PC-3 (cell line): ENCODE measurements at regions not wholly inside any gene's neighbourhood (a gene's known extent, or its start where the extent isn't known, plus 50 kb on each side); places are given as distances from the start of the nearest gene placed in this dataset.
"Not testable (repeated sequence)": the region's sequence is repeated elsewhere in the genome, so short reads cannot be mapped to it uniquely, and the experiment has no call there.

ENCODE experiments used
- ATAC-seq: fragments of 200-7000 bp; cut with Tn5 transposase; 2 replicates; pipeline ENCODE4 v1.9.1; 2020; ENCODE audit warnings: mild to moderate bottlenecking, moderate library complexity
- BruUV-seq: library from RNA; stranded (reverse); fragments of 400-500 nt; replicated peaks from 2 replicates; lab custom pipeline; 2021; lab: Mats Ljungman, UMichigan
- CTCF ChIA-PET: fragments of 300-600 bp; sonication (Branson Sonifier 250); formaldehyde crosslinking; loops from one replicate; lab custom pipeline; 2022; ENCODE audit warnings: antibody characterized with exemption; lab: Charles Lee
- POLR2A ChIA-PET: fragments of 300-600 bp; sonication (Branson Sonifier 250); formaldehyde crosslinking; loops from one replicate; lab custom pipeline; 2022; ENCODE audit warnings: antibody characterized with exemption; ENCODE audit not compliant: unreplicated experiment; lab: Charles Lee
- DNase-seq: peaks from one replicate; pipeline ENCODE4 v3.0.0-alpha.2; 2015
- H2AFZ ChIP-seq: fragments of 300-600 bp; sonication (generic); 2 replicates; pipeline ENCODE4 v1.6.0; 2016; ENCODE audit warnings: antibody characterized with exemption, low read length
- H3F3A ChIP-seq: fragments of 300-600 bp; sonication (generic); one replicate; pipeline ENCODE4 v1.6.0; 2017; ENCODE audit warnings: antibody characterized with exemption, low read length, control low read depth, mild to moderate bottlenecking; ENCODE audit not compliant: unreplicated experiment
- H3K27ac ChIP-seq: fragments of 300-600 bp; sonication (generic); 2 replicates; pipeline ENCODE4 v1.5.1; 2016; ENCODE audit warnings: mild to moderate bottlenecking, low read length
- H3K27me3 ChIP-seq: fragments of 300-600 bp; sonication (generic); 2 replicates; pipeline ENCODE4 v1.6.1; 2016; ENCODE audit warnings: low read length, mixed read lengths
- H3K36me3 ChIP-seq: fragments of 300-600 bp; sonication (generic); 2 replicates; pipeline ENCODE4 v1.6.1; 2016; ENCODE audit warnings: low read depth, mixed run types, low read length, mixed read lengths
- H3K4me1 ChIP-seq: fragments of 300-600 bp; sonication (generic); 2 replicates; pipeline ENCODE4 v1.5.1; 2016; ENCODE audit warnings: low read length; ENCODE audit not compliant: insufficient read depth
- H3K4me2 ChIP-seq: fragments of 300-600 bp; sonication (generic); 2 replicates; pipeline ENCODE4 v1.6.0; 2016; ENCODE audit warnings: low read length
- H3K4me3 ChIP-seq: fragments of 300-600 bp; sonication (generic); 2 replicates; pipeline ENCODE4 v1.5.1; 2016; ENCODE audit warnings: mild to moderate bottlenecking, low read length, mixed read lengths
- H3K79me2 ChIP-seq: fragments of 300-600 bp; sonication (generic); 2 replicates; pipeline ENCODE4 v1.6.1; 2017; ENCODE audit warnings: low read length, mixed read lengths
- H3K9ac ChIP-seq: fragments of 300-600 bp; sonication (generic); 2 replicates; pipeline ENCODE4 v1.6.0; 2016; ENCODE audit warnings: mild to moderate bottlenecking, low read length
- H3K9me2 ChIP-seq: fragments of 300-600 bp; sonication (generic); replicated peaks from 2 replicates; pipeline ENCODE4 v1.6.1; 2016; ENCODE audit warnings: mixed run types, low read length, mixed read lengths
- H3K9me3 ChIP-seq: fragments of 300-600 bp; sonication (generic); 2 replicates; pipeline ENCODE4 v1.6.1; 2016; ENCODE audit warnings: low read length, mixed read lengths
- H4K20me1 ChIP-seq: fragments of 300-600 bp; sonication (generic); 2 replicates; pipeline ENCODE4 v1.6.1; 2016; ENCODE audit warnings: low read length, mixed read lengths
- EZH2 ChIP-seq: fragments of 300-600 bp; sonication (generic); IDR thresholded peaks from one replicate; pipeline ENCODE4 v1.6.1; 2017; ENCODE audit warnings: antibody characterized with exemption, mild to moderate bottlenecking, low read length; ENCODE audit not compliant: unreplicated experiment
- EZH2phosphoT487 ChIP-seq: fragments of 300-600 bp; sonication (generic); IDR thresholded peaks from 2 replicates; pipeline ENCODE4 v1.6.1; 2018; ENCODE audit warnings: mild to moderate bottlenecking, antibody characterized with exemption, low read length, borderline replicate concordance
- intact Hi-C: fragments of 100-400 bp; cut with micrococcal nuclease; formaldehyde crosslinking; loops from 2 replicates; pipeline ENCODE4 v1.9.0; 2023
- TF ChIP-seq, protein P1 (sequence below): fragments of 300-600 bp; sonication (generic); conservative IDR thresholded peaks from 2 replicates; pipeline ENCODE4 v1.5.1; 2017; ENCODE audit warnings: antibody characterized with exemption, low read depth, mild to moderate bottlenecking, low read length

DNA sequence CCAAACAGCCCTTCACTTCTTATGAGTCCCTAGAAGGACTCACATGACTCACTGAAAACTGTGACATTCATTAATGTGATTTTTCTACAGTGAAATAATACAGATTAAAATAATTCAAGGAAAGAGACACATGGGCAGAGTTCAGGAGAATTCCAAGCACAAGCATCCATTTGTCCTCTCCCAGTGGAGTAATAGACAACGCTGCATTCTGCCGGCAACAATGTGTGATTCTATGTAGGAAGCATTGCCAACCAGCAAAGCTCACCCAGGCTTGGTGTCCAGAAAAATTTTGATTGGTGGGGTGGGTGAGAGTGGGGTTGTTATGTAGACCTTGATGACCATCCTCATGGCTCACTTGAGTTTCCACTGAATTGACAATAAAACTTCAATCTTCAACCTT lies 123.9 kb downstream of the VPREB1 start:
- no TSS peak for BruUV-seq
- CTCF ChIA-PET = no interaction called here

DNA sequence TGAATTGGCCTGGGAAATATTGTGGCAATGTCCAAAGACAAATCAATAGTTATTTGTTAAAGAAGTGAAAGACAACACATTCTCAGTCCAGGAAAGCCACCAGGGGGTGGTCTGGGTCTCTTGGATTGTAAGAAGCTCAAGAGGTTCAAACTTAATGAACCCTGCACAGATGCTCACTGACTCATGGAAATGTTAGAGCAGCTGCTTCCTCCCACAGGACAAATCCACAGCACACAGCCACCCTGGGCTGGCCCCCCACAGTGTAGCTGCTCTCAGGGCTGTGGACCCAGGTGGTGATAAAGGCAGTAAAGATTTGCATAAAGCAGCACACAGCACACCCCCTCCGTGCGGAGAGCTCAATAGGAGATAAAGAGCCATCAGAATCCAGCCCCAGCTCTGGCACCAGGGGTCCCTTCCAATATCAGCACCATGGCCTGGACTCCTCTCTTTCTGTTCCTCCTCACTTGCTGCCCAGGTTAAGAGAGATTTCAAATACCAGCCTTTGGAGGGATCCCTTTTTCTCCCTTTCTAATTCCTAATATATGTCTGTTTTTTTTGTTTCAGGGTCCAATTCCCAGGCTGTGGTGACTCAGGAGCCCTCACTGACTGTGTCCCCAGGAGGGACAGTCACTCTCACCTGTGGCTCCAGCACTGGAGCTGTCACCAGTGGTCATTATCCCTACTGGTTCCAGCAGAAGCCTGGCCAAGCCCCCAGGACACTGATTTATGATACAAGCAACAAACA lies 124.8 kb downstream of the VPREB1 start:
- intact Hi-C loops, POLR2A ChIA-PET, H3F3A ChIP-seq, H3K4me2 ChIP-seq, ATAC-seq, H3K4me1 ChIP-seq, H3K36me3 ChIP-seq, H3K79me2 ChIP-seq, BruUV-seq, H4K20me1 ChIP-seq, DNase-seq, H3K9me2 ChIP-seq, H3K9me3 ChIP-seq, H3K27ac ChIP-seq, H2AFZ ChIP-seq, H3K4me3 ChIP-seq, CTCF ChIA-PET, H3K9ac ChIP-seq: not testable (repeated sequence)
- peaks cover 34% of the 10 kb centered on the region for H3K27me3 ChIP-seq

More for the DNA sequence above, 123.9 kb downstream of the VPREB1 start:
- DNase-seq (no peak), ATAC-seq (no peak)
- peaks cover 27% of the 10 kb centered on the region for H3K27me3 ChIP-seq
- H3K4me2 ChIP-seq = no peak overlapping the region
- H3K9me3 ChIP-seq = no peaks in the 10 kb centered on the region
- POLR2A ChIA-PET = no interaction called here
- intact Hi-C loops = no loop called here
- H2AFZ ChIP-seq = no peak overlapping the region
- H3F3A ChIP-seq = no peaks in the 10 kb centered on the region
- H3K27ac ChIP-seq = no peak overlapping the region
- no peaks in the 10 kb centered on the region for H3K36me3 ChIP-seq
- no peaks in the 10 kb centered on the region for H4K20me1 ChIP-seq
- no peaks in the 10 kb centered on the region for H3K4me1 ChIP-seq
- no peaks in the 10 kb centered on the region for H3K79me2 ChIP-seq
- H3K9ac ChIP-seq = no peak overlapping the region
- H3K4me3 ChIP-seq = no peak overlapping the region
- no peaks in the 10 kb centered on the region for H3K9me2 ChIP-seq
- no peak for TF ChIP-seq EZH2phosphoT487
- TF ChIP-seq, protein P1, sequence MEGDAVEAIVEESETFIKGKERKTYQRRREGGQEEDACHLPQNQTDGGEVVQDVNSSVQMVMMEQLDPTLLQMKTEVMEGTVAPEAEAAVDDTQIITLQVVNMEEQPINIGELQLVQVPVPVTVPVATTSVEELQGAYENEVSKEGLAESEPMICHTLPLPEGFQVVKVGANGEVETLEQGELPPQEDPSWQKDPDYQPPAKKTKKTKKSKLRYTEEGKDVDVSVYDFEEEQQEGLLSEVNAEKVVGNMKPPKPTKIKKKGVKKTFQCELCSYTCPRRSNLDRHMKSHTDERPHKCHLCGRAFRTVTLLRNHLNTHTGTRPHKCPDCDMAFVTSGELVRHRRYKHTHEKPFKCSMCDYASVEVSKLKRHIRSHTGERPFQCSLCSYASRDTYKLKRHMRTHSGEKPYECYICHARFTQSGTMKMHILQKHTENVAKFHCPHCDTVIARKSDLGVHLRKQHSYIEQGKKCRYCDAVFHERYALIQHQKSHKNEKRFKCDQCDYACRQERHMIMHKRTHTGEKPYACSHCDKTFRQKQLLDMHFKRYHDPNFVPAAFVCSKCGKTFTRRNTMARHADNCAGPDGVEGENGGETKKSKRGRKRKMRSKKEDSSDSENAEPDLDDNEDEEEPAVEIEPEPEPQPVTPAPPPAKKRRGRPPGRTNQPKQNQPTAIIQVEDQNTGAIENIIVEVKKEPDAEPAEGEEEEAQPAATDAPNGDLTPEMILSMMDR = no peak
- no peak for TF ChIP-seq EZH2

DNA sequence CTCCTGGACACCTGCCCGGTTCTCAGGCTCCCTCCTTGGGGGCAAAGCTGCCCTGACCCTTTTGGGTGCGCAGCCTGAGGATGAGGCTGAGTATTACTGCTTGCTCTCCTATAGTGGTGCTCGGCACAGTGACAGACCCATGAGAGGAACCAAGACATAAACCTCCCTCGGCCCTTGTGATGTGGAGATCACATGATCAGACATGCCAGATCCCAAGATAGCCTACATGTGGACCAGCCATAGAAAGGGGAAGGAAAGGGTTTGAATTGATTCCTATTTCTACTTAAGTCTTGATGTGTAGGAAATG lies 125.3 kb downstream of the VPREB1 start:
- H3K4me1 ChIP-seq = no peaks in the 10 kb centered on the region
- ChIA-PET POLR2A (no interaction called here), CTCF (interaction anchor here (0.7 kb wide), 1 partner anchor 61 kb away, joined by 3 read pairs; no protein-coding TSS in a partner anchor)
- no TSS peak for BruUV-seq
- no peak for TF ChIP-seq EZH2
- TF ChIP-seq, protein P1 = no peak
- TF ChIP-seq EZH2phosphoT487 = no peak
- H3K9me3 ChIP-seq = no peaks in the 10 kb centered on the region
- no peak overlapping the region for H3K4me3 ChIP-seq
- no peaks in the 10 kb centered on the region for H3K79me2 ChIP-seq
- H2AFZ ChIP-seq = no peak overlapping the region
- H3K9ac ChIP-seq = no peak overlapping the region
- no peak overlapping the region for H3K27ac ChIP-seq
- H3K4me2 ChIP-seq = no peak overlapping the region
- intact Hi-C loops = no loop called here
- H3K36me3 ChIP-seq = no peaks in the 10 kb centered on the region
- no peaks in the 10 kb centered on the region for H3K9me2 ChIP-seq
- H3F3A ChIP-seq = no peaks in the 10 kb centered on the region
- DNase-seq (no peak), ATAC-seq (no peak)
- no peaks in the 10 kb centered on the region for H4K20me1 ChIP-seq
- peaks cover 37% of the 10 kb centered on the region for H3K27me3 ChIP-seq
